Right lobe of liver (tissue), 4 donors: ENCODE measurements at regions not wholly inside any gene's neighbourhood (a gene's known extent, or its start where the extent isn't known, plus 50 kb on each side); places are given as distances from the start of the nearest gene placed in this dataset.
"Not testable (repeated sequence)": the region's sequence is repeated elsewhere in the genome, so short reads cannot be mapped to it uniquely, and the experiment has no call there.

ENCODE experiments used
- POLR2A ChIP-seq: fragments of 450-650 bp; IDR thresholded peaks from one replicate; pipeline ENCODE4 v1.6.1; 2017; ENCODE audit warnings: antibody characterized with exemption, mild to moderate bottlenecking
- TF ChIP-seq, protein P1 (sequence below), 4 donors: fragments of 200-600 bp in 3 of 4; fragments of 450-650 bp in 1 of 4; IDR thresholded peaks; one replicate each; pipeline versions ENCODE4 v1.5.1 to v1.8.0; 2016 to 2022; ENCODE audit warnings: antibody characterized with exemption in 4 of 4, mild to moderate bottlenecking in 2 of 4
- donor health status: DM: no; HTN: no; CAD: no.
- donor health status: DM: no; HTN: no; CAD: no.
- donor health status: DM: no; HTN: yes; CAD: no.

GRCh38 chr21:10354851-10355578 is 166.4 kb upstream of the TPTE start:
- TF ChIP-seq, protein P1, sequence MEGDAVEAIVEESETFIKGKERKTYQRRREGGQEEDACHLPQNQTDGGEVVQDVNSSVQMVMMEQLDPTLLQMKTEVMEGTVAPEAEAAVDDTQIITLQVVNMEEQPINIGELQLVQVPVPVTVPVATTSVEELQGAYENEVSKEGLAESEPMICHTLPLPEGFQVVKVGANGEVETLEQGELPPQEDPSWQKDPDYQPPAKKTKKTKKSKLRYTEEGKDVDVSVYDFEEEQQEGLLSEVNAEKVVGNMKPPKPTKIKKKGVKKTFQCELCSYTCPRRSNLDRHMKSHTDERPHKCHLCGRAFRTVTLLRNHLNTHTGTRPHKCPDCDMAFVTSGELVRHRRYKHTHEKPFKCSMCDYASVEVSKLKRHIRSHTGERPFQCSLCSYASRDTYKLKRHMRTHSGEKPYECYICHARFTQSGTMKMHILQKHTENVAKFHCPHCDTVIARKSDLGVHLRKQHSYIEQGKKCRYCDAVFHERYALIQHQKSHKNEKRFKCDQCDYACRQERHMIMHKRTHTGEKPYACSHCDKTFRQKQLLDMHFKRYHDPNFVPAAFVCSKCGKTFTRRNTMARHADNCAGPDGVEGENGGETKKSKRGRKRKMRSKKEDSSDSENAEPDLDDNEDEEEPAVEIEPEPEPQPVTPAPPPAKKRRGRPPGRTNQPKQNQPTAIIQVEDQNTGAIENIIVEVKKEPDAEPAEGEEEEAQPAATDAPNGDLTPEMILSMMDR (IDR thresholded peaks at IDR 0.05), result not testable (repeated sequence)
- TF ChIP-seq POLR2A, result not testable (repeated sequence)
